GM18951 (cell line): ENCODE measurements at regions not wholly inside any gene's neighbourhood (a gene's known extent, or its start where the extent isn't known, plus 50 kb on each side); places are given as distances from the start of the nearest gene placed in this dataset.
"Not testable (repeated sequence)": the region's sequence is repeated elsewhere in the genome, so short reads cannot be mapped to it uniquely, and the experiment has no call there.

Experiments used
- POLR2A ChIP-seq: IDR thresholded peaks from 4 replicates; pipeline ENCODE4 v1.6.1; 2011; ENCODE audit warnings: mild to moderate bottlenecking; ENCODE audit not compliant: insufficient read length, insufficient read depth; ENCODE audit errors: extremely low read depth
- in situ Hi-C: fragments of 300-500 bp; cut with MboI; formaldehyde crosslinking; loops from one replicate; pipeline ENCODE4 v1.12.0; 2022; ENCODE audit warnings: low sequenced_read_pairs, mixed read lengths, inconsistent platforms; ENCODE audit not compliant: unreplicated experiment

DNA sequence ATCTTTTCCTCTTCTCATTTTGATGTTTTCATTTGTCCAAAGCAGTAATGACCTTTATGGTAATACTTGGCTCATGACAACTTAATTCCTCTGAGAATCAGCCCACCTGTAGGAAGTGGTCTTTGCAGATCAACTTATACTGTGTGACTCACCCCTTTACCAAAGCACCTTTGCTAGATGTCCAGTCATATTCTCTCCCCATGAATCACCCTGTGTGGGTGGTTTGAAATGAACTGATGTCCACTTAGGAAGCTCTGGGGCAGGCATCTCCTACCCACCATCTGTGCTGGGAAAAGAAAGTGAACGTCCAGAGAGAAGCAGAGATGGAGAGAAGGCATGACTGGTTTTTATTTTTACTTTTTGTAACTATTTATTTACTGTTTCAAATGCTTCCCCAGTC, 410.3 kb downstream of the KIF20B start:
- in situ Hi-C loops, result no loop called here

DNA sequence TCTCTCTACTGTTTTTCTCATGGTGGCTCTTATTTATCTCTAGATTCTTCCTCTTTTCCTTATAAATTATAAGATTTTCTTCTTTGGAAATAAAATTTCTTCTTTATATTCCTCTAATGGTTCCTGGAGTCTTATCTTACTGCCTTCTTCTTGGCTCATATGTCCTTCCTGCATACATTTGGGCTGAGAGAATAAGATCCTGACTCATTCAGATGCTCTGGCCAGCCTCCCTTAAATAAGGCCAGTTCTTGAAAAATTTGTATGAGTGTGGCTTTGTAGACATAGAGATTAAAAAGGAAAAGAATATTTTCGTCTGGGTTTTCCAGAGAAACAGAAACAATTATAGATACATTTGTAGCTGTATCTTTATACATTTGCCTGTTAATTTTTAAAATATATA, 411.3 kb downstream of the KIF20B start:
- in situ Hi-C loops, result no loop called here
- TF ChIP-seq POLR2A, result no peak

More for the DNA sequence above, 410.3 kb downstream of the KIF20B start:
- TF ChIP-seq POLR2A, result no peak

DNA sequence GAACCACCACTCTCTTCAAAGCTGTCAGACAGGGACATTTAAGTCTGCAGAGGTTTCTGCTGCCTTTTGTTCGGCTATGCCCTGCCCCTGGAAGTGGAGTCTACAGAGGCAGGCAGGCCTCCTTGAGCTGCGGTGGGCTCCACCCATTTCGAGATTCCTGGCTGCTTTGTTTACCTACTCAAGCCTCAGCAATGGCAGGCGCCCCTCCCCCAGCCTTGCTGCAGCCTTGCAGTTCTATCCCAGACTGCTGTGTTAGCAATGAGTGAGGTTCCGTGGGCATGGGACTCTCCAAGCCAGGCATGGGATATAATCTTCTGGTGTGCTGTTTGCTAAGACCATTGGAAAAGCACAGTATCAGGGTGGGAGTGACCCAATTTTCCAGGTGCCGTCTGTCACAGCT, 417.2 kb downstream of the KIF20B start:
- in situ Hi-C loops, result not testable (repeated sequence)

DNA sequence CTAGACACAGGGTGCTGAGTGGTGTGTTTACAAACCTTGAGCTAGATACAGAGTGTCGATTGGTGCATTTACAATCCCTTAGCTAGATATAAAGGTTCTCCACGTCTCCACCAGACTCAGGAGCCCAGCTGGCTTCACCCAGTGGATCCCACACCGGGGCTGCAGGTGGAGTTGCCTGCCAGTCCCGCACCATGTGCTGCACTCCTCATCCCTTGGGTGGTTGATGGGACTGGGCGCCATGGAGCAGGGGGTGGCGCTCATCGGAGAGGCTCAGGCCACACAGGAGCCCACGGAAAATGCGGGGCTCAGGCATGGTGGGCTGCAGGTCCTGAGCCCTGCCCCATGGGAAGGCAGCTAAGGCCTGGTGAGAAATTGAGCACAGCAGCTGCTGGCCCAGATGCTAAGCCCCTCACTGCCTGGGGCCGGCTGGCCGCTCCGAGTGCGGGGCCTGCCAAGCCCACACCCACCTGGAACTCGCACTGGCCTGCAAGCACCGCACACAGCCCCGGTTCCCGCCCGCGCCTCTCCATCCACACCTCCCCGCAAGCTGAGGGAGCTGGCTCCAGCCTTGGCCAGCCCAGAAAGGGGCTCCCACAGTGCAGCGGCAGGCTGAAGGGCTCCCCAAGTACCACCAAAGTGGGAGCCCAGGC, 418.4 kb downstream of the KIF20B start:
- in situ Hi-C loops, result not testable (repeated sequence)

DNA sequence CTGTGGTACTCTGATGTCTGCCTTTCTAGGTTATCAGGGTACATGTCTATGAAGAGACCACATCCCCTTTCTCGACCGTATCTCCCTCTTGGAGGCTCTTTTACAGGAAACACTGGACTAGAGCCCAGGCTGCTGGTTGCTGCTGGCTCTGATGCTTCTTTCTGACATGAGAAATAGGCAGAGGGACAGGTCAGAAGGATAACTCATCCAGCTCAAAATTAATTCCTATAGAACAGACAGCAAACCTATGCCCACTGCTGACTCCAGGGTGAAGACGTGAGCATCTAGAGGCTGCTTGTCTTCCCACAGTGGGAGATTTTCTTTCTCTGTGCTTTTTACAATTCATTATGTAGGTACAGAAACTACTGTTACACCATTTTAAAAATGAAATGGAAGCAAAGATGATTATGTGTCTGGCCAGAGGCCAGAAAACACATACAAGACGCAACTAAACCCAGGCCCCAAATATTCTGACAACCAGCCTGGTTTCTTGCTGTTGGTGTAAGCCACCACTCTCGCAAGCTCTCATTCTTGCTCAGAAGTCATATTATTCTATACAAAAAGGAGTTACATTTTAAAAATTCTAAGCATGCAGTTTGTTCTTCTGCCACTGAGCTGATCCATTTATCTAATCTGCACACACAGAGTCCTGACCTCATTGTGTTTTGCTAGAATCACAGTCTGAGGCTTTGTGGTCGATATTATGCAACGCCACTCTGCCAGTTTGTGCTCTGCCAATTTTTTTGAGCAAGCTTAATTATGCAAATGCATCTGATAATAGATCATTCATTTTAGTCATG, 424.3 kb downstream of the KIF20B start:
- TF ChIP-seq POLR2A, result no peak
- in situ Hi-C loops, result no loop called here

DNA sequence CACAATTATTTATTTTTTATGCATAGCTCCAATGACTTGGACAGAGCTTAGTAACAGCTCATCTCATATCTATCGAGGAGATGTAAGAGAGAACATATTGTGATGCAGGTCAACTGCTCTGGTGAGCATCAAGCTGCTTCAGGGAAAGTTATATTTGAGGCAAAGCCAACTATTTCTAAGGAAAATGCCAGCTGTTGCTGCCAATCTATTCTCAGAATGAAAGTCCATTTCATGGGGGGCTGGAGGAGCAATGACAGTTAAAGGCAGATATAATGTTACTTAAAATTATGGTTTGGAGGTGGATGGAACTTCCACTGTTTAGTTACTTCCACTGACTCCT, 424.8 kb downstream of the KIF20B start:
- no peak for TF ChIP-seq POLR2A
- in situ Hi-C loops, result no loop called here

DNA sequence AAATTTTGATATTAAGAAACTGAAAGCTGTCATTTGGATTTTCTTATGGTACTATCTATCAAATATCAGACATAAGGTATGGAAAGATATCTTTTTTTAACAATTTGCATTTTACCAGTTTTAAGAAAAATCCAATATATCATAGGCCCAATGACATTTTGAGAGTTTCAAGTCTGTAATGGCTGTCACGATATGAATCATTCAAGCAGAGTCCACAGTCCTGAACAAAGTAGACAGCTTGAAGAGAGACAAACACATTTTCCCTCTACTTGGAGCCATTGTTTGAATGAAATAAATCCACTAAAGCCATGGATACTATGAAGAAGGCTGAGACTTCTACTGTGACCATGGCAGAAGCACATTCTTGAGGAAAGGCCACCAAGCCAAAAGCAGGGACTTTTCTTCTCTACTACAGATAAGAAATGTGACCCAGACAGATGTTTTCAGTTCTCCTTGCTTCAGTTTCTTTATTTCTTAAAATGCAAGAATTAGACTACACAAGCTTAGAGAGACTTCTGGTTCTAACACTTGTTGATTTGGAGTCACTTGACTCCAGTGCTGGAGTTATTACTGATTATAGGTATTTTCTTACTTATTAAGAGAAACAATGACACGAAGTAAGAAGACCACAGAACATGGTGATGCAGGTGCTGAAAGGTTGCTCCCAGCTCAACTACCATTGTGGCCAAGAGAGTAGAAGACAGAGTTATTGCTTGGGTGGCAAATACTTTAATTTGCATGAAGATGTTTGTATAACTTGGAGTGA, 429.1 kb downstream of the KIF20B start:
- no peak for TF ChIP-seq POLR2A
- in situ Hi-C loops, result no loop called here

DNA sequence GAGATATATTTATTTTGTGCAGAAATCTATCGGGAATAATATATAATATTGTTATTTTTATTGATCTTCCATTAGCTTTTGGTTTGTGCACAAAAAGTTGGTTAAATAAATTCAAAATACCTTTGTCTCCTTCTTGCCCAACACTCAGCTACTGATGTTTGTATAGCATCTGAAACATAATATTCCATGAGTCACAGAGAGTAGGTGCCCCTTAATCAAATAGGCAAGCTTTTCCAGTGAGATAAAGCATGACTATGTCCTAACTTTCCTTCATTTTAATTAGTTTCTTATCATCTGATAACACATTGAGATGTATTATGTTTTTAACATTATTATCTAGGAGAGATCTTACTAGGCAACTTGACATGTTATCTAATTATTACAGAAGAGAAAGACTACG, 432.2 kb downstream of the KIF20B start:
- in situ Hi-C loops, result no loop called here
- no peak for TF ChIP-seq POLR2A

DNA sequence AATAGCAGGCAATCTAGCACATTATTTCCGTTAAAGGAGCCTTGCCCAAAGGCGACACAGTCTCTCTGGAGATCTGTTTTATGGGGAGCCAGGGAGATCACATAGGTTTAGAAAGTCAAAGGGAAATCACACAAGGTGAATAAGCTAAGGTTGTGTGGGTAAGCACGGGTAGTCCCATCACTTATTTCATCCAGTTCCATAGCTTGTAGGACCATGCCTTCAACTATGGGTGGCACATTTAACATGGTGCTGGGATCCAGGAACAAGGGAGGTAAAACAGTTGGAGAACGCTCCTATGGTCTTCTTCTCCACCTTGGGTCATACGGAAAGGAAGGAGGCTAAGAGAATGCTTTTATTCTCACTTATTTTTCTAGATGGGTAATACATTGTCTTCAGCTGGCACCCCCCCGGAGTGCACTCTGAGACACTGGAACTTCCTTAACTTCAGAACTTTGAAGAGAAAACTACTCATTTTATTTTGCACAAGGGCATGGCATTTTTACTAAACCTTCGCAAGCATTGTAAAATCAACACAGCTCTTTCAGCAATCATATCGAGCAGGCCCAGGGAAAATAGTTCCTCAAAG, 435.4 kb downstream of the KIF20B start:
- no peak for TF ChIP-seq POLR2A
- in situ Hi-C loops, result no loop called here

DNA sequence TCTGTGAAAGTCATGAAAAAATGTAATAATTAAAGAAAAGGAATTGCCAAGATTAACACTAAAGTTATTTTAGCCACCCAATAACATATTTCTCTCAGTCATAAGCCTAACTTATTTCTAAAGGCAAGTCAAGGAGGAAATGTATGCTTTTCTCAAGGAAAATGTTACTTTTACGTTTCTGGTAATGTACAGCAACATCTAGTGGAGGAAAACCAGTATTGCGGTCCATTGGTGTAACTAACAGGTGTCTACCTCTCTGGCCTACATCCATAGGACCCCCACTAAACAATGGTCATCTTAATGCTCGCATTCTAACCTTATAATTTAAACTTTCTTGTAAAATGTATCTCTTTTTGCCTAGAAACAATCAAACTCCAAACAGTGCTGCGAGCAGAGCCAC, 437.5 kb downstream of the KIF20B start:
- in situ Hi-C loops, result no loop called here
- no peak for TF ChIP-seq POLR2A

DNA sequence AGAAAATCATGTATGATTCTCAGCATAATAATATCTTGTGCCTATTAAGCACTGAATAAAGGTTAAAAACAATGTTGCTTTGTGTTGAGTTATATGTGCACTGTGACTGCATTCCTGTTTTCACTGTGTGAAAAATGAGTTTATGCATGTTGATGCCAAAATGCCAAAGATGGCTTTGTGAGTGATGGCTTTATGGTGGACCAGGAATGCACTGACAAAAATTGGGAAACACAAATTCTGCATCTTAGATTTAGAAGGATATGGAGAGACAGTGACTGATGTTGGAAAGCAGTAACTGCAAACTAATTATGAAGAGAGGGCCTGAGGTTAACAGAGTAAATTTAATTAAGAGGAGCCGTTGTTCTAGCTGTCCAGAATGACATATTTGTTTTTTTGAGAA, 440.4 kb downstream of the KIF20B start:
- in situ Hi-C loops, result no loop called here
- no peak for TF ChIP-seq POLR2A

DNA sequence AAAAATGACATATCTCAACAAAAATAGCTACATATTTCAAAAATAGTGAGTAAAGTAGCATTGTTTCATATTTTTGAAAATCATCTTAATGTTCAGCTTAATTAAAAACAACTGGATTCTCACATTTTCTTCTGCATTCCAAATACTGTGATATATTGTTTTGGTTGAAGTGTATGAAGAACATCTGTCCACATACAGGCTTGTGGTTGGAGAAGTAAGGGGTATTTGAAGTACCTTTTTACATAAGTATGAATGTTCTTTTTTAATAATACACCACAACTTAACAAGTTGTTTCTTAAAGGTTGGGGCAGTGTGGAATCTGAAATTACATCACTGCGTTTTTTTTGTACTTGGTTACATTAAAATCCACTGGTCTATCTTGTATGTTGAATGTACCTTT, 442.5 kb downstream of the KIF20B start:
- no peak for TF ChIP-seq POLR2A
- in situ Hi-C loops, result no loop called here

DNA sequence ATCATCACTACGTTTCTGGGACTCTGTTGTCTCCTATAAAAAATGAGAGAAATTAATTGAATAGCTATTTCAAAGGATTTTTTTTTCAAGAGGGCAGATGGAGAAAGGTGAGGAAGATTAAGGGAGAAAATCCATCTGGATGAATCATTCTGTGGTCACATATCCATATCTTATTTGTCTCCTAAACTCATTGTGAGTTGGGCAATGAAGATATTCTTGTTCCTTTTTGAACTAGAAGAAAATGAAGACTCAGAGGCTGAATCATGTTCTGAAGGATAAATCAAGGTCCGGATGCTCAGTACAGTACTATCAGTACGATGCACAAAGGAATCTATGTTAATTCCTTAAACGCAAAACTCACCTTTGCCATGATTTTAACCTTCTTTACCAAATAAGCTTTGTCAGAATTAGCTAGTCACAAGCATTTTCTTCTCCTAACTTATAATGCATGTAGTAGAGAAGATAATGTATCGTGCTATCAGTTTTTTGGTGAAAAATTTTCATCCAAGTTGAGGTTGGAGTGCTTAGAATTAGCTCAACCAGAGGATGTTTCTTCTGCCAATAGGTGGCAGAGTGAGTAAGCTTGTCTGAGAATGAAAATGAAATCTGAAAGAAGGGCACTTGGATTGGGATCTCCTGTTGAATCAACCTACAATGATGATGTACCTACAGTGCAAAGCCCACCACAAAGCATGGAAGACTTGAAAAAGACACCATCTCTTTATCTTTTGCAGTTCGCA, 446.9 kb downstream of the KIF20B start:
- in situ Hi-C loops, result no loop called here
- no peak for TF ChIP-seq POLR2A
